ENCODE measurements at regions not wholly inside any gene's neighbourhood (a gene's known extent, or its start where the extent isn't known, plus 50 kb on each side); places are given as distances from the start of the nearest gene placed in this dataset.

DNA sequence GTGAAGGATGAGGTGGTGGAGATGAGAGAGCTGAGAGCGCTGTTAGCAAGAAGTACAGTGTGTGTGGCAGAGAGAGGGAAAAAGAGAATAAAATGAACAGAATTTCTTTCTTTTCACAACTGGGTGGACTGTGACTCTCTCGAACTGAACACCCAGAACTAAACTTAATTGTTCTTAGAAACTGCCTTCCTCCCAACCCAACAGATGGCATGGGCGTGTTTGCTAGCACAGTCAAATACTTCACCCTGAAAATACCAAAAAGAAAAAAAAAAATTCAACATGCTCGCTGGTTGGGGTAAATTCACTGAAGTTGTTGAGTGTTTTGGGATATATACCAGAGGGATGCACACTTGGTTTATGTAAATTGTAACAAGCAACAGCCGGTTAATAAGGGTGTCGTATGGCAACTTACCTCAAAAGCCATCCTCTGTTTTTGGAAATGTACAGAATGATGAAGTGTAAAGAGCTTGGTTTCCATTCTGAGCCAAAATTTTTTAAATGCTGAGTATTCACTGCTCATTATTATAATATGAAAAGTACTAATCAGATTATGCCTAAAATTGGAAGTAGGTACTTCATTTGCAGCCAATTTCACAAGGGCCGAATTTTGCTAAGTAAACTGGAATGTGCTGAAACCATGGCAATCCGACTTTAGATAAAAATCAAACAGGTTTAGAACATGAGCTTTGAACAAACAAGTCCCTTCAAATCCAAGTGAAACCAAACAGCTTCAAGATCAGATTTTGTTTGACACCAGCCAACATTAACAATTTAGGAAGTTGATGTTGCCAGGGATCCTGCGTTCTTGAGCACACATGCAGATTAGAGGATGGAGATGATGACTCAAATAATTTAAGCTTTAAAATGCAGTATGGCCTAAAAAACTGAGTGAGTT, 115.8 kb downstream of the ZIC5 start:
- H3K4me1 ChIP-seq (ENCODE audit: control insufficient read depth, insufficient read depth, low read length): peaks cover 16% of the 10 kb centered on the region
- no peak overlapping the region for H3K4me3 ChIP-seq (ENCODE audit: low read depth, low read length)
- no peaks in the 10 kb centered on the region for H3K36me3 ChIP-seq (ENCODE audit: control insufficient read depth, insufficient read depth, low read length)
- H3K9me3 ChIP-seq (ENCODE audit: control insufficient read depth, insufficient read depth, low read length): no peaks in the 10 kb centered on the region
- H3K27me3 ChIP-seq (ENCODE audit: control insufficient read depth, insufficient read depth, low read length): no peaks in the 10 kb centered on the region
- H3K9ac ChIP-seq (ENCODE audit: low read depth, low read length): no peak overlapping the region

DNA sequence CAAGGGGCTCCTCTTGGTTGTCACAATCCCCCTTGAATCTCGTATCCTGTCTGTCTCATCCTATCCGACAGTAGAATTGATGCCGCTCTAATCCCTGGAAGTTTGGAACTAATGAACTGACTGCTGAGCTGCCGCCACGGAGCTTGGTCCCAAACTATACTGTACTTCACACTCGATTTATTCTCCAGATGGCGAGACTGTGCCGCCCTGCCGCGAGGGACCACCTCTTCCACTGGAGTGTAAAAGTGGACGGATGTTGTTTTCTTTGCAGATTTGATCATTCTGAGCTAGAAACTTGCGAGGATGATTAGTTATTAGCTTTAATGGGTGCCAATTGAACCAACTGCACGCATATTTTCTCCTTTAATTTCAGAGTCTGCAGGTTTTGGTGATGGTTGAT, 117.2 kb downstream of the ZIC5 start:
- no peak overlapping the region for H3K4me3 ChIP-seq (ENCODE audit: low read depth, low read length)
- H3K27me3 ChIP-seq (ENCODE audit: control insufficient read depth, insufficient read depth, low read length): no peaks in the 10 kb centered on the region
- H3K36me3 ChIP-seq (ENCODE audit: control insufficient read depth, insufficient read depth, low read length): no peaks in the 10 kb centered on the region
- no peaks in the 10 kb centered on the region for H3K9me3 ChIP-seq (ENCODE audit: control insufficient read depth, insufficient read depth, low read length)
- peaks cover 12% of the 10 kb centered on the region for H3K4me1 ChIP-seq (ENCODE audit: control insufficient read depth, insufficient read depth, low read length)
- H3K9ac ChIP-seq (ENCODE audit: low read depth, low read length): no peak overlapping the region

DNA sequence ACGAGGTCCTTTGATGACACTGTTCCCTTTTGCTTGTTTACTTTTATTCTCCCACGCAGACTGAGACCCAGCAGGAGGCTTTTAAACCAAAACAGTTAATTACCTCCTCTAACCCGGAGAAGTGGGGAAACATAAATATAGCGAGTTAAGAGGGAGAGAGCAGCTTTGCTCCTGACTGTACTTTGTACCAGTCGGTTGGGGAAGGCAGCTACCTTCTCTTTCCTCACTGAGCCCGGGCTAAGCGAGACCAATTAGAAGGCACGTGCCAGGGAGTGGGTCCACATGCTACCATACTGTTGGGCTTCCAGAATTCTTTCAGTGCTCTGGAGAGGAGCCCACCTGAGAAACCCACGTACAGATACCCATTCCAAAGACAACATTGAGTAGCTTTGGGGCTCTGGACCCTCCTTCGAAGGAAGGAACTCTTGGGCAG, 124.2 kb downstream of the ZIC5 start:
- Histone ChIP-seq H3K4me1 (ENCODE audit: control insufficient read depth, insufficient read depth, low read length) (peaks cover 2% of the 10 kb centered on the region), H3K27me3 (ENCODE audit: control insufficient read depth, insufficient read depth, low read length) (no peaks in the 10 kb centered on the region), H3K9me3 (ENCODE audit: control insufficient read depth, insufficient read depth, low read length) (no peaks in the 10 kb centered on the region), H3K4me3 (ENCODE audit: low read depth, low read length) (no peak overlapping the region), H3K36me3 (ENCODE audit: control insufficient read depth, insufficient read depth, low read length) (no peaks in the 10 kb centered on the region), H3K9ac (ENCODE audit: low read depth, low read length) (no peak overlapping the region)

DNA sequence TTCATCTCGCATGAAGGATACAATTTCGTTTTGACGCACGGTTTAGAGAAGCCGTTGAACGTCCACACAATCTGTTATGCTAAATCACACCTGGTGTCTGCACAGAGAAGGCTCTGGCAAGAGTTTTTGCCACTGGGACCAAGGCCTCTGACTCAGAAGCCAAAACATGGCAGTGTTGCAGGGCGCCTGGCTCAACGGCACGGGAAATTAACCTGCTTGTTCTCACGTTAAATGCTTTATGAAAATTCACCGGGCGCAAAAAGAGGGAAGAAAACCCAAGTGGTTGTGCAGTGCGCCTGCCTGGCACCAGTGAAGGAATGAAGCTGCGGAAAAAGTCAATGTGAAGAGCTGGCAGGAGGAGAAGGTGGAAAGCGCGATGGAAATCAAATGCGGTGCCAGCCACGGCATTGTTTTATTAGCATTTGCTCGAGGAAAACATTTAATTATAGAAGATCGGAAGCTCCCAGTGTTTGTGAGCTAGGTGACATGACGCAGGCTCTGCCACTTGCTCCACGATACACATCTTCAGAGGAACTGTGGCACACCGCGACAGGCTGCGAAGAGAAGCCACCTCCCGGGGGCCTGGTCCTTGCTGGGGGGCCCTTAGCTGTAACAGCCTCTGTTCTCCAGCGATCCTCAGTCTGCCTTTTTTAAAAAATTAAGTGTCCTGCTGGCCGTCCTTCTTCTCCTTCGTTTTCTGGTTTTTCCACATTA, 126.2 kb downstream of the ZIC5 start:
- no peak overlapping the region for H3K4me3 ChIP-seq (ENCODE audit: low read depth, low read length)
- peaks cover 2% of the 10 kb centered on the region for H3K4me1 ChIP-seq (ENCODE audit: control insufficient read depth, insufficient read depth, low read length)
- no peaks in the 10 kb centered on the region for H3K9me3 ChIP-seq (ENCODE audit: control insufficient read depth, insufficient read depth, low read length)
- H3K9ac ChIP-seq (ENCODE audit: low read depth, low read length): no peak overlapping the region
- H3K36me3 ChIP-seq (ENCODE audit: control insufficient read depth, insufficient read depth, low read length): no peaks in the 10 kb centered on the region
- H3K27me3 ChIP-seq (ENCODE audit: control insufficient read depth, insufficient read depth, low read length): no peaks in the 10 kb centered on the region

DNA sequence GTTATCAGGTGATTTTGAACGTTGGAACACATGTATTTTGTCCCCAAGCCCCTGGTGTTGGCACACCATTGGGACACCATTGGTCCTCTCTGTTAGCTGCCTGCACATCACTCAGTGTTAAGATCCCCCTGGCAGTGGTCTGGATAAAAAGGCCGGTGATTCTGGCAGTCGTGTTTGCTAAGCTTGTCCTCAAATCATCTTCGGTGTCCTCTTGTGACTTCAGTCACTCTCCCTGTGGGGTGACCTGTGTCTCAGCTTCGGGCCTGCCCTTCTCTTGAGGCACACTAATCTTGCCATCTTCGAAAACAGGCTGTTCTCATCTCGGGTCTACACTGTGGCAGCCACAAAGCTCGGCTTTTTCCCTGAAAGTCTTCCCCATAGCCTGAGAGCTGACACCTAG, 127.1 kb downstream of the ZIC5 start:
- Histone ChIP-seq H3K9me3 (ENCODE audit: control insufficient read depth, insufficient read depth, low read length) (no peaks in the 10 kb centered on the region), H3K27me3 (ENCODE audit: control insufficient read depth, insufficient read depth, low read length) (no peaks in the 10 kb centered on the region), H3K9ac (ENCODE audit: low read depth, low read length) (no peak overlapping the region), H3K4me1 (ENCODE audit: control insufficient read depth, insufficient read depth, low read length) (peaks cover 2% of the 10 kb centered on the region), H3K4me3 (ENCODE audit: low read depth, low read length) (no peak overlapping the region), H3K36me3 (ENCODE audit: control insufficient read depth, insufficient read depth, low read length) (no peaks in the 10 kb centered on the region)

DNA sequence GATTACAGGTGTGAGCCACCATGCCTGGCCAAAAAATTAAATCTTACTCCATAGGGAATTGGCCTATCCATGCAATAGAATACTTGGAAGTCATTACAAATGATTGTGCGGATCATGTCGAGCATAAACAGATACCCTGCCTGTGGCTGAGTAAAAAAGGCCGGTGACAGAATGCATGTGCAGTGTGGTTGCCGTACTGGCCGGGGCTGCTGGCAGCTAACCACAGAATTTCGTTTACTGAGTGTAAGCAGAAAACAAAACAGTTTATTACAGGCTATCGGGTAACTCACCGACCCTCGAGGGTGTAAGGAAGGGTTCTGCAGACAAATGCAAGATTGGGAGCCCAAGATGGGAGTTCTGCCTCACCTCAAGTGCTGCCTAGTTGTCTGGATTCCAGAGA, 127.7 kb downstream of the ZIC5 start:
- Histone ChIP-seq H3K4me3 (ENCODE audit: low read depth, low read length) (no peak overlapping the region), H3K27me3 (ENCODE audit: control insufficient read depth, insufficient read depth, low read length) (no peaks in the 10 kb centered on the region), H3K9ac (ENCODE audit: low read depth, low read length) (no peak overlapping the region), H3K36me3 (ENCODE audit: control insufficient read depth, insufficient read depth, low read length) (no peaks in the 10 kb centered on the region), H3K4me1 (ENCODE audit: control insufficient read depth, insufficient read depth, low read length) (peaks cover 2% of the 10 kb centered on the region), H3K9me3 (ENCODE audit: control insufficient read depth, insufficient read depth, low read length) (no peaks in the 10 kb centered on the region)

DNA sequence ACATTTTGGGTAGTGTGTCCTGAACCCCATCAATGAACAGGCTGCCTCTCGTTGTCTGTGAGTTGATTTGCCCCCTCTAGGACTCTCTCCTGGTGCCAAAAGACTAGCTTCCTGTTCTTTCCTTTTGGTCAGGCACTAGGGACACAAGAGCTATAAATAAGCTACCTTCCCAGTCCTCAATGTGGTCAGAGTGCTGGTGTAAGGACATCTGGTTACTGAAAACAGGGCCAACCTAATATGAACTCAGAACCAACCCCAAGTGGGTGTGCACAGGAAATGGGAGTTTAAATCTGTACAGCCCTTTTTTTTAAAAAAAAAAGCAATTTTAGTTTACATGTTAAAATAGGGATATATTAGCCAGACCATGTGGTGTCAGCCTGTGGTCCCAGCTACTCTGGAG, 129.2 kb downstream of the ZIC5 start:
- Histone ChIP-seq H3K36me3 (ENCODE audit: control insufficient read depth, insufficient read depth, low read length) (no peaks in the 10 kb centered on the region), H3K9me3 (ENCODE audit: control insufficient read depth, insufficient read depth, low read length) (no peaks in the 10 kb centered on the region), H3K9ac (ENCODE audit: low read depth, low read length) (no peak overlapping the region), H3K4me3 (ENCODE audit: low read depth, low read length) (no peak overlapping the region), H3K4me1 (ENCODE audit: control insufficient read depth, insufficient read depth, low read length) (peaks cover 2% of the 10 kb centered on the region), H3K27me3 (ENCODE audit: control insufficient read depth, insufficient read depth, low read length) (no peaks in the 10 kb centered on the region)

DNA sequence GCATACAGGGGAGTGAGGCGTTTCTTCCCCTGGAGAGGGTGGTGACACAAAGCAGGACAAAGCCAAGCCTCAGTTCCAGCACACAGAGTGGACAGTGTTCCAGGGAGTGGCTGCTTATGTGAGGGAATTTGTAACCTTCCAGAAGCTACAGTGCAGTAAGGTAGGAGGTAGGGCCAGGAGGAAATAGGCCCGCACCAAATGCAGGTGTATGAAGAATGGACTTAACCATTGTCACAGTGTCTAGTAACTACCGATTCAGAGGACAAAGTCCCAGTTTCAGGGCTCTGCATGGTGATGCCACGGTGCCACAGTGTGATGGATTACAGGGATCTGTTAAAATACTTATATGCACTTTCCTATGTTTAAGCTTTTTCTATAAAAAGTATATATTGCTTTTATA, 135.3 kb downstream of the ZIC5 start:
- Histone ChIP-seq H3K9me3 (ENCODE audit: control insufficient read depth, insufficient read depth, low read length) (no peaks in the 10 kb centered on the region), H3K27me3 (ENCODE audit: control insufficient read depth, insufficient read depth, low read length) (no peaks in the 10 kb centered on the region), H3K9ac (ENCODE audit: low read depth, low read length) (no peak overlapping the region), H3K36me3 (ENCODE audit: control insufficient read depth, insufficient read depth, low read length) (no peaks in the 10 kb centered on the region), H3K4me1 (ENCODE audit: control insufficient read depth, insufficient read depth, low read length) (no peaks in the 10 kb centered on the region), H3K4me3 (ENCODE audit: low read depth, low read length) (no peak overlapping the region)

DNA sequence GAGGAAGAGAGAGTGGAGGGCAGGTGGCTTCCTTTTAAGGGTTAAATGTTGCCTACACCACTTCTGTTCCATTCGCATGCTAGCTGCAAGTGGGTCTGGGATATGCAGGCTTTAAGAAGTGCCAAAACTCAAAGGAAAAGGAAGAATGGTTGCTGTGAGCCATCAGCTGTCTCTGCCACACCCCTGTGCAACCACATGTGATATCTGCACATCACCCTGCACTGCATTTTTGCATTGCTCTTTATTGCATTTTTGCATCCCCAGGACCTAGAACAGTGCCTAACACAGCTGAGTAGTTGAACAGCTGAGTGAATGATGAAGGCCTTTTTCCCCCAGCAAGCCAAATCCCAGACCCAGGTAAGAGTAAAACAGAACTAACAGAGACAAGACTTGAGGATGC, 136.1 kb downstream of the ZIC5 start:
- H3K4me3 ChIP-seq (ENCODE audit: low read depth, low read length): no peak overlapping the region
- no peaks in the 10 kb centered on the region for H3K36me3 ChIP-seq (ENCODE audit: control insufficient read depth, insufficient read depth, low read length)
- no peaks in the 10 kb centered on the region for H3K4me1 ChIP-seq (ENCODE audit: control insufficient read depth, insufficient read depth, low read length)
- no peaks in the 10 kb centered on the region for H3K27me3 ChIP-seq (ENCODE audit: control insufficient read depth, insufficient read depth, low read length)
- no peaks in the 10 kb centered on the region for H3K9me3 ChIP-seq (ENCODE audit: control insufficient read depth, insufficient read depth, low read length)
- H3K9ac ChIP-seq (ENCODE audit: low read depth, low read length): no peak overlapping the region

DNA sequence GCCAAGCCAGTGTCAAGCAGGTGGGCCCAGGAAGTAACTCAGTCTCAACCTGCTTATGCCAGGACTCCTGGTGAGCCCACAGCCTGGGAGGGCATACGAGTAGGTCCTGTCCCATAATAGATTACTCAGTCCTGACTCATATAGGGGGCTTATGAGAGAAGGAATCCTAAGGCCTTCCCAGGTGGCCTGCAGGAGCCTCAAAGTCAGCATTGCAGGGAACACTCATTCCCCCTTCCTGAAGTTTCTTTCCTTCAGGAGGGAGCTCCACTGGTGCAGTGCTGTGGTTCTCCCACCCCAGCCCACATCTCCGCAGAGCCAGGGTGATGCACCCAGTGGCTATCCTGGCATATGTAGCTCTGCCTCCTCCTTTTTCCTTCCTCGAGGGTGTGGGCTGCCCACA, 137.3 kb downstream of the ZIC5 start:
- Histone ChIP-seq H3K9ac (ENCODE audit: low read depth, low read length) (no peak overlapping the region), H3K4me3 (ENCODE audit: low read depth, low read length) (no peak overlapping the region), H3K9me3 (ENCODE audit: control insufficient read depth, insufficient read depth, low read length) (no peaks in the 10 kb centered on the region), H3K27me3 (ENCODE audit: control insufficient read depth, insufficient read depth, low read length) (no peaks in the 10 kb centered on the region), H3K36me3 (ENCODE audit: control insufficient read depth, insufficient read depth, low read length) (no peaks in the 10 kb centered on the region), H3K4me1 (ENCODE audit: control insufficient read depth, insufficient read depth, low read length) (no peaks in the 10 kb centered on the region)

DNA sequence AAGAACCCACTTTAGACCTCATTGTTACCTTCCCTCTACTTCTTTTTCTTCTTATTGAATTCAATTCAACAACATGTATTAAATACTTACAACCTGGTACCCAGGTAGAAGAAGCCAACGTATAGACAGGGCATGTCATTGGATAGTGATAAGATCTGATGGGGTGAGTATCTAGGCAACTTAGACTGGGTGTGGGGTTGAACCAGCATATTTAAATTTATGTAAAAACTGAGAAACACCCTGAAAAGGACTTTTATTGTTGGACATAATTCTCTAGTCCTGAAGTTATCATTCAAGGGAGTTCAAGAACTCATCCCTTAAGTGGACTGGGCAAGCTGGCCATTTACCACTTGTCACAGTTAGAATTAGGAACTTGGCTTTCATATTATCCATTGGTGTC, 139.2 kb downstream of the ZIC5 start:
- Histone ChIP-seq H3K4me3 (ENCODE audit: low read depth, low read length) (no peak overlapping the region), H3K9ac (ENCODE audit: low read depth, low read length) (no peak overlapping the region), H3K9me3 (ENCODE audit: control insufficient read depth, insufficient read depth, low read length) (no peaks in the 10 kb centered on the region)

DNA sequence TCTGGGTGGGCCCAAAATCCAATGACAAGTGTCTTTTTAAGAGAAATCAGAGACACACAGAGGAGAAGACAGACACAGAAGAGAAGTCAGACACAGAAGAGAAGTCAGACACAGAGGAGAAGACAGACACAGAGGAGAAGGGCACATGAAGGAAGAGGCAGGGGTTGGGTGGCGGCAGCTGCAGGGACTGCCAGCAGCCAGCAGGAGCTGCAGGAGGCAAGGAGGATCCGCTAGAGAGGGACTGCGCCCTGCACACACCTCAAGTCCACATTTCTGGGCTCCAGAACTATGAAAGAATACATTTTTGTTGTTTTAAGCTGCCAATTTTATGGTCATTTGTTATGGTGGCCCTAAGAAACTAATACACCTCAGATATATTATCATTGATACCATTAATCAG, 140.6 kb downstream of the ZIC5 start:
- no peak overlapping the region for H3K9ac ChIP-seq (ENCODE audit: low read depth, low read length)
- no peaks in the 10 kb centered on the region for H3K9me3 ChIP-seq (ENCODE audit: control insufficient read depth, insufficient read depth, low read length)
- H3K36me3 ChIP-seq (ENCODE audit: control insufficient read depth, insufficient read depth, low read length): no peaks in the 10 kb centered on the region
- H3K4me3 ChIP-seq (ENCODE audit: low read depth, low read length): no peak overlapping the region
- no peaks in the 10 kb centered on the region for H3K4me1 ChIP-seq (ENCODE audit: control insufficient read depth, insufficient read depth, low read length)
- H3K27me3 ChIP-seq (ENCODE audit: control insufficient read depth, insufficient read depth, low read length): no peaks in the 10 kb centered on the region

More for the DNA sequence above, 139.2 kb downstream of the ZIC5 start:
- no peaks in the 10 kb centered on the region for H3K4me1 ChIP-seq (ENCODE audit: control insufficient read depth, insufficient read depth, low read length)
- no peaks in the 10 kb centered on the region for H3K36me3 ChIP-seq (ENCODE audit: control insufficient read depth, insufficient read depth, low read length)
- H3K27me3 ChIP-seq (ENCODE audit: control insufficient read depth, insufficient read depth, low read length): no peaks in the 10 kb centered on the region
